Ovary (tissue), 3 donors: ENCODE measurements at regions not wholly inside any gene's neighbourhood (a gene's known extent, or its start where the extent isn't known, plus 50 kb on each side); places are given as distances from the start of the nearest gene placed in this dataset.

Experiments used
- CTCF ChIP-seq, 3 donors: fragments of 450-650 bp in 2 of 3; fragments of 200-600 bp in 1 of 3; IDR thresholded peaks; one replicate each; pipeline versions ENCODE4 v1.5.1 to v1.8.0; 2016 to 2022; ENCODE audit warnings: antibody characterized with exemption in 3 of 3, mild to moderate bottlenecking in 1 of 3
- EP300 ChIP-seq: sonication (generic); formaldehyde crosslinking; IDR thresholded peaks from one replicate; pipeline ENCODE4 v1.6.1; 2017; ENCODE audit warnings: antibody characterized with exemption
- POLR2A ChIP-seq: fragments of 450-650 bp; IDR thresholded peaks from one replicate; pipeline ENCODE4 v1.6.1; 2017; ENCODE audit warnings: antibody characterized with exemption, mild to moderate bottlenecking, moderate library complexity
- donor health status: DM: no; HTN: no; CAD: no.

GRCh38 chr2:34096562-34097171, 497.6 kb upstream of the FAM98A start:
- TF ChIP-seq CTCF (IDR thresholded peaks at IDR 0.05) (peak in 2 of 3 donors; percentile 20), EP300 (no peak), POLR2A (no peak)
